Stimulated activated CD4-positive, alpha-beta T cell treated with anti-CD3 and anti-CD28 coated beads, Interleukin-12 subunit alpha, Interleukin-12 subunit beta, amount 100 ng/mL, for 24 hours (primary cell): ENCODE measurements at regions not wholly inside any gene's neighbourhood (a gene's known extent, or its start where the extent isn't known, plus 50 kb on each side); places are given as distances from the start of the nearest gene placed in this dataset.

Source experiments
- DNase-seq, 2 experiments: peaks; one replicate each; pipeline ENCODE4 v3.0.0-alpha.2; 2020; ENCODE audit warnings: low read depth in 2 of 2

DNA sequence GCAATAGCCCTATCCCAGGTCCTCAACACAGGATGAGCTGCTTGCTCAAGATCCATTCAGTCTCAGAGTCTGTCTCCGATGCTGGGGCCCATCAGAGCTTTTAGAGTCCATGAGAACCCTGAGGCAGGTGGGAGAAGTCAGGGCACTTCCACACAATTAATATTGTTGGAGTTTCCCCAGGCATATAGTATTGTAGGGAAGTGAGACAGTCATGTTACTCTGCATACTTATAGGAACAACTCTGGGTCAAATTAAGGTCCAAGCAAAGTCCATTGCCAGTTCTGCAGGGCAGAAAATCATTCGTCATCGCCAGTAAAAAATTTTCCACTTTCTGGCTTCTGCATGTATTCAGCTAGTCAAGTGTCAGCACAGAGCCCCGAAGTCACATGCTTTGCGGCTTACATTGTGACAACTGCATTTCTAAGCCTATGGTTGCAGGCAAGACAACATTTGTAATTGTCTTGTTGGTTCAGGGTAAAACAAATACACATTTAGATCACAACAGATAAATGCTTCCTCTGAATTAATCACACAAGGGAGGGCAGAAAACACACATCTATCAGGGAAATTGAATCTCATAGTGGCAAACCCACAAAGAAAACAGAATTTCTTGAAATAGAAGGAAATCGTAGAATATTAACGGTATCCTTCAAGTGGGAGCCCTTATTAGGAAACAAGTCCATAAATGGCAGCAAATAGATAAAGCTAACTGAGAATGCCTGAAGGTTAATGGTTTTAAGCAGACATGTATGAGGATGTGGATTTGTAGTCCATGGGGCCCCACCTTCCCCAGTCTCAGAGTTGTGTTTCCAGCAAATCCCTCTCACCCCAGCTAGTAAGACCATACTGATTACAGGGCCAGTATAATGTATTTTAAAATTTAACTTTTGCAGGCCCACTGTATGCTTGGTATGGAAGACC lies 412.1 kb upstream of the RASGEF1B start:
- DNase-seq: no peak

DNA sequence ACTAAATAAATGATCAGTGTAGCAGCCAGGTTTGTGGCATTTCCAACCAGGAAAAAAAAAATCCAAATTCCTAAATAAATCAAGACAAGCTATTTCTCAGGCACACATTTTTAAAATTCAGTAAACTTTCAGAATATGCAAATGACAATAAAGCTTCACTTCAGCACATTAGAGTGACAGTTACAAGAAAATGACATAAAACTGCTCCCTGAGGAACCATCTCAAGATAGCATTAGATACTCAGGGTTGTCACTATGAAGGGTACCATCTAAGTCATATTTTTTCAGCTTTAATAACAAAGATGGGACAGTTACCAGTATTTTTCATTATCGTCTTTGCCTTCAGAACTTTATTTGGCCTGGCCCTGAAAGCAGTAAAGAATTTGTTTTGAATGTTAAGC lies 411.3 kb upstream of the RASGEF1B start:
- DNase-seq: no peak

DNA sequence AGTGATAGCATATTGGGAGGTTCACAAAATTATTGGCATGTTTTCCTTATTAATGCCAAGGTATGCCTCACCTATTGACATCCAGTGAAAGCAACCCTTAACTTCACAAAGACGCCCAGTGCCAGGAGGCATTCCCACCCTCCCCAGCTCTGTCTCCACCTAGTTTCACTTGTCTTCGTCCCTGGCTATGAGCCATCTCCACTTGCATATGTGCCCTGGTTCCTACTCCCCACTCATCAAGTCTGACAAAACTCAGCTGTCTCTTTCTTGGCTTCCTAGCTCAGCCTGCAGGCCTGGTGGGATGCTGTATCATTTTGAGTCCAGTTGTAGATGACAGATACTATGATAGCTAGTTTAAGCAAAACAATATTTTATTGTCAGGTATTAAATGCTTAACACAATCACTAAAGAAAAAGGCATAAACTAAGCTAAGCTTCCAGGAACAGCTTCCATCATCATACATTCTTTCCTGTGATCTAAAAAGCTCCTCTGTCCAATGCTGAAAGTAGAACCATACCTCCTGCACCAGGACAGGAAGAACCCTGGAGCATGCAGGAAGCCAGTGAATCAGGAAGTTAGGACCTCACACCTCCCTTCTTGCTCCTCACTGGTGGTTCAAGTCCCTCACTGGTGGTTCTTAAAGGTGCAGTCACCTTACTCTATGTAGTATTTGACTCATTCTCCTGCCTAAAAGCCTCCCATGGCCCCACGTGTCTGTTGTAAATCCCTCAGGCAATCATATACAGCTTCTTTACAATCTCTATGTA lies 410.3 kb upstream of the RASGEF1B start:
- no peak for DNase-seq

DNA sequence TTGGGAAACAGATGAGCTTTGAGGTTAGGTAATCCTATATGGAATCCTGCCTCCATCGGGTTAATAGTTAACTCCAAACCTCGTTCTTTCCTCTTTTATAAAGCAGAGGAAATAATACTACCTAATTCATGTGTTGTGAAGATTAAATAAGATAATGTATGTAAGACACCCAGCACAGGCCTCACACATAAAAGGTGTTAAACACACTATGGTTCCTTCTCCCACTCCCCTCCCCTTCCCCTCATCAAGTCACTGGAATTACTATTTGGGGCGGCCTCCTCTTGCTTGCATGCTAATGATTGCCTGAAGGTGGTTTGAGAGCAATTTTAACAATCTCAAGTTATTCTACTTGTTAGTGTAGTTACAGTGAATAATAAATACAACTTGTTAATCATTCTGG lies 404.4 kb upstream of the RASGEF1B start:
- DNase-seq: no peak

DNA sequence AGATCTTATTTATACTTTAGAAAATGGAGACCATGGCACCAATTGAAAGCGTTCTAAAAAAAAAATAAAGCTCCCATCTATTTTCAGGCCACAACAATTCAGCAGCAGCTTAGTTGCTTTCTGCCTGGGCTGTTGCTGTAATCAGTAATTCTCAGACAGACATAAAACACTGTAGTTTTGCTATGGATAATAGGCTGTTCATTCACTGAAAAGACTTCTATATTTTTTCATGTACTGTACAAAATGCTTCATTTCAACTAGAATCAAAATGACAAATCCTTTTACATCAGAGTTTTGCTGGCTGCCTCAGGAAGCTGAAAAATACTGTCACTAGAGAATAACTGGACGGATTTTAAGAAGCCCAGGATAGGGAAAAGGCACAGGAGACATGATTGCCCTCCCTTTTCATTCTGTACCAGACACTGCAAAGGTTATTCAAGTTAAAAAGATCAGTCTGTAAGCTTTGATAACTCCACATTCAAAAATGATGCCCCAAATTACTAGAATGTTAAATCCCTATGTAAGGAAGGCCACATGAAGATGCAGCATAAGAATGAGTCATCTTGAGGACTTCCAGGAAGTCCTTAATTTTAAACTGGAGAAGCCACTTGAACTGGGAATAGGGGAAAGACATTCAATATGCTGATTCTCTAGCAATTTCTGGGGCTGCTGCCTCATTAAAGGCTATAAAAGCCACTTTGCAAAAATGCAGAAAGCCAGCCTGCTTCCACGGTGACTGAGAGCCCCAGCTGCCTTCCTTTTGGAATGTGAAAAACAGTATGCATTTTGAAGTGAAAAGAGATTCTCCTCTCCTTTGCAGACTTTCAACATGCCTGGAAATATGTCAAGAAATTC lies 403.2 kb upstream of the RASGEF1B start:
- DNase-seq: no peak

DNA sequence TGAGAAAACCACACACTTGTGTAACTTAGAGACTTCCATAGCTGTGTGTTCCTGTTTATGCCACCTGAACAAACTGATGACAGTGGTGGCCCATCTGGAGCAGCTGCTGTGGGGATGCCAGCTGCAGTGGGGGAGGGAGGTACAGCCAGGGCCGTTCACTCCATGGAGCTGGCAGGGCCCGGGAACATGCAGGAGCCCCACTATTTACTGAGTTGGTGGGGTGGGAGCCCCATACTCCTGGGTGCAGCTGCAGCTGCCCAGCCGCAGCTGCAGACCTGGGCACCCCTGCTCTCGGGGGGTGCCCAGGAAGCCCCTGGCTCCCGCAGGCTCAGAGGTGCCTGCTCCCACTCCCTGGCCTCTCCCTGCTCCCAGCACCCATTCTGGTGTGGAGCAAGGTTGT lies 398.6 kb upstream of the RASGEF1B start:
- no peak for DNase-seq

DNA sequence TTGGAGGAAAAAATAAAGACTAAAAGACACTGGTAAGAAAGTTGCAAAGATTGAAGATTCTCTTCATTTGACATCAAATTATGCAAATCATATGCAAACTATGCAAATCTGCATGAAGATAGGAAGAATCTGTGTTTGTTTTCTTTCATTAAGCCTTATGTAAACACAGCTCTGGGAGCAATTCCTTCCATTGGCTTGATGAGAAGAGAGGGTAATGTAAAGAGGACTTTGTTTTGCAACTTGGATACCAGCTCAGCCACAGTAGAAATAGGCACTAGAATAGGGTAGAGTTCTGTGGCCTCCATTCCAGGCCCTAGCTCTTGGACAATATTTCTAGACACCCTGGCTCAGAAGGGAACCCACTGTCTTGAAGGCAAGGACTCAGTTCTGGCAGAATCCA lies 388.4 kb upstream of the RASGEF1B start:
- DNase-seq: no peak

DNA sequence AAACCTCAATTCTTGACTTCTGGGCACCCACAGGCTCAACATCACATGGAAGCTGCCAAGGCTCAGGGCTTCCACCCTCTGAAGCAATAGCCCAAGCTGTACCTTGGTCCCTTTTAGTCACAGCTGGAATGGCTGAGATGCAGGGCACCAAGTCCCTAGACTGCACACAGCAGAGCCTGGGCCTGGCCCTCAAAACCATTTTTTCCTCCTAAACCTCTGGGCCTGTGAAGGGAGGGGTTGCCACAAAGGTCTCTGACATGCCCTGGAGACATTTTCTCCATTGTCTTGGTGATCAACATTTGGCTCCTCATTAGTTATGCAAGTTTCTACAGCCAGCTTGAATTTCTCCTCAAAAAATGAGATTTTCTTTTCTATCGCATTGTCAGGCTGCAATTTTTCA lies 382.7 kb upstream of the RASGEF1B start:
- DNase-seq: no peak

DNA sequence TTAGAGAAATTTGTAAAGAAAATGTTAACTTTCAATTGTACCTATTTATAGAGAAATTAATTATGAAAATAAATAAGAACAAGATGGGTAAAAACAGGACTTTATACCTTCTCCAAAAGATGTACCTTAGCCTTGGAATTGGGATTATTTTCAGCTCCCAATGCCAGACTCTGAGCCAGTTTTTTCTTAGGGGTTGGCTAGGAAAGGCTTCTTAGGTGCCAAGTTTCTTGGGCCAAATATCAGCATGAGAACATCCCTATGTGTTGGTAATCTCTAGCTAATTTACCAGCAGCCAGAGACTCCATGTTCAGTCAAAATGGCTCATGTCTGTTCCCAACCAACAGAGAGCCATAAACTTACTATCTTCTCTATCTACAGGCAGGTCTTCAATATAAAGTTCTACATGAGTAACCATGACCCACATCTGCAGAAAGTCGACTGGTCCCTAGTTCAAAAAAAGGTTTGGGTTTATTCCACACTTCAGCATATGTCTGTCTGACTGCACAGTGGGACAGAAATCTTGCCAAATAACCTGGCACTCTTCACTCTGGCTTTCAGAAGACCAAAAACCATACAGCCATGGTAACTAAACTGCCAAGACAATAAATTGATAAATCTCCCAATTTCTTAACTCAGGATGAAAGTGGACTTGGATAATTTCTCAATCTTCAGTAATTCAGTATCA lies 380.5 kb upstream of the RASGEF1B start:
- no peak for DNase-seq

DNA sequence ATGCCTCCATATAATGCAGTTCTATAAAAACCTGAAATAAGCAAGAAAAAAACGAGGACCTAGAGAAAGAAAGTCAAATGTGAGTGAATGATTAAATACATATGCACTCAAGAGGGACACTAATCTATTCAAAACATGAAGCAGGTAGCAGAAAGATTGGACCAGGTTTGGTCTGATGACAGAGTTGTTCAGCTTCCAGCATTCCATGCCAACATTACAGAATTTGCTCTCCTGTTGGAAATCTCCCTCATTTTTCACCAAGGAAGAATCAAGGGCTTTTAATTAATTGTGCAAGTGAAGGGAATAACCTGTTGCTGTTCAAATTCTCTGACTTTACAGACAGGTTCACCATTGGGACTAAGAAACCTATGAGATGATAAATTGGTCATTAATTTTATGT lies 379.0 kb upstream of the RASGEF1B start:
- DNase-seq: no peak

DNA sequence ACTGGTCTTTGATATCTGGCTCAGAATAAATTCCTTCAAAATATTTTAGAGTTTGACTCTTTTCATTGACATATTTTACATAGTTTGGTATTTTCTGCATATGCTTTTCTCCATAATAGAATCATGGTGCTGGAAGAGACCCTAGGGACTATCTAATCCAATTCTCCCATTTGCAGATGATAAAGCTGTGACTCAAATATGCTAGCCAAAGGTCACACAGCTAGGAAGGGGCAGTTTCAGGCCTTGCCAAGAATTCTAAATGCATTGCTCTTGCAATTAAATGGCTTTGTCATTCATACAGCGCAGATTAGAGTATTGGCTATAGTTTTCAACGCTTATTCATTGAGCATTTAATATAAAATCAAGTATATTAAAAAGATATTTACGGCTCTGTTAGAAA lies 374.1 kb upstream of the RASGEF1B start:
- no peak for DNase-seq

DNA sequence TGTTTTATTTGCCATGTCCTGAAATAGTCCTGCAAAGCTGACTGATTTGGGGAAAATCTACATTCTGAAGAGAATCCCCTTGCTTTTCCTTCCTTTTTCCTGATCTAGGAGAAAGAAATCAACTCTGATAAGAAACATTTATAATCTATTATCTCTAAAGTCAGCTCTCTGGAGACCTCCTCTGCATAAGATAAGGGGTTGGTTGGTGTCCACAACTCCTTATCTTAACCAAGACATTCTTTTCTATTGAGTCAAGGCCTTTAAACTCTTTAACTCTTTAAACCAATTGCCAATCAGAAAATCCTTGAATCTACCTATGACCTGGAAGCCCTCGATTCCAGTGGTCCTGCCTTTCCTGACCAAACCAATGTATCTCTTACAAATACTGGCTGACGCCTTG lies 373.6 kb upstream of the RASGEF1B start:
- no peak for DNase-seq

DNA sequence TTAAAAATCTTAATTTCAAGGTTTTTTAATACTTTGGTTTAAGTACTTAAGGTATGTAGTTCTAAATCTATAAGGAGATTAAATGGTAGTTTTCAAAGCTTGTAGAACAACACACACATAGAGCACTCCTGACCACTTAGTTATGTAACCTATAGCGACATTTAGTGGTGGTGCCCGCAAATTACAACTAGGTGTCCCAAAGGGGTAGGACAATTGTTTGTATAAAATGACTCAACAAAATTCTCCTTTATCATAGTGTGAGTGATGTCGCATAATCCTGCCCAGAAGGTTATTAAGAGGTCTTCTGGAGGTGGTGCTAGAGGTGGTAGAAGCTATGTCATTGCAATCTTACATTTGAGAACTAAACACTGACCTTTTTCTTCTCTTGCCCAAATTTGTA lies 373.0 kb upstream of the RASGEF1B start:
- DNase-seq: peak; percentile 44 to 66

DNA sequence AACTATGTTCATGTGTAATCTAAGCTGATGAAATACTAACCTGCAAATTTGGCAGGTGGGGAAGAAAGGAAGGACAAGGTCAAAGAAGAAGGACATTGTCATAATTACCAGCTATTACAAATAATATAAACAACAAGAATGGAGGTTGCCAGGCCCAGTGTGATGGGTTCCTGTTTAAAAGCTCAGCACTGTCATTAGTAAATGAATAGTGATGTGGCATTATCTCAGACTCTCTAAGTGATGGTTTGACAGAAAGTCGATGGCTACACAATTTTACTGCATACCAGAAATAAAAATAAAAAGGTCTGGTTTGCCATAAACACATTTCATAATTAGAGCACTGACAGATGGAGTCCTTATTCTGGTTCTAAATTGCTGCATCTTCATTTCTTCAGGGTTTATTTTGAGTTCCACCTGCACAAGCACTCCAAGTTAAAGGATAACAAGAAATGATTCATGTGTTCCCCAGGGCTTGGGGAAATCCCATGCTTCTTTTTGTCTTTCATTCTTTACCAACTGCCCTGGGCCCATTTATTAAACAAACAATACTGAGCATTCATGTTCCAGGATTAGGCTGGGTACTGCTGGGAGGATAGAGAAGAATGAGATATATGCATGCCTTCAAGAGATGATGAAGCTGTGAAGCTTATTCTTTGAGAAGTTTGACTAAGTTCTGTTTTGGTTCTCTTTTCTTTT lies 367.8 kb upstream of the RASGEF1B start:
- DNase-seq: no peak

DNA sequence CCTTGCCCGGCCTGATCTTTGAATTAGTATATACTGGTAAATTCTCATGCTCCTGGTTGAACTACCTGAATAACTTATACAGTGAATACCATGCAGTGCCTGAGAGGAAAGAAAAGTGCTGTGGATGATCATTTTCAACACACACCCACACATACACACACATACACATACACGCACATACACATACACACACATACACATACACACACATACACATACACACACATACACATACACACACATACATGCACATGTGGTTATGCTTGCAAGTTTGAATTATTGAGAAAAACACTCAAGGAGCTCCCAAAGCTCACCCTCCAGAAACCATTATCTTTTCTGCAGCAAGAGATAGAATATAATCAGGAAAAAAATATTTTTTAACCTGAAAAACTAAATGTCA lies 366.9 kb upstream of the RASGEF1B start:
- DNase-seq: no peak

DNA sequence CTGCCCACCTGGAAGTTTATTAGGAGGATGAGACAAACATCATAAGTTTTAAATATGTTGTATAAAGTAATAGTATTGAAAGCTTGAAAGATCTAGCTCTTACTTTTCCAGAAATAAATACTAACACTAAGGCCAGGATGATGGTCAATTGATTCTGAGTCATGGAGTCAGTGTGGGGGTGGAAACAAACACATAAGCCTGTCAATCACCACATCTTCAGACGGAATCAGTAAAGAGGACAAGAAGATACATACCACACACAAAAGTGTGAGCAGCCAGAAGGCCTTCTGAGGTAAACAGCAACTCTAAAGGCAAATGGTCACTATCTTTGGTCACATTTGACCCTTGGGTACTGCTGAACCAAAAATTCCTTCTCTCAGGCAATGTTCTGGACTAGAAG lies 365.0 kb upstream of the RASGEF1B start:
- no peak for DNase-seq

DNA sequence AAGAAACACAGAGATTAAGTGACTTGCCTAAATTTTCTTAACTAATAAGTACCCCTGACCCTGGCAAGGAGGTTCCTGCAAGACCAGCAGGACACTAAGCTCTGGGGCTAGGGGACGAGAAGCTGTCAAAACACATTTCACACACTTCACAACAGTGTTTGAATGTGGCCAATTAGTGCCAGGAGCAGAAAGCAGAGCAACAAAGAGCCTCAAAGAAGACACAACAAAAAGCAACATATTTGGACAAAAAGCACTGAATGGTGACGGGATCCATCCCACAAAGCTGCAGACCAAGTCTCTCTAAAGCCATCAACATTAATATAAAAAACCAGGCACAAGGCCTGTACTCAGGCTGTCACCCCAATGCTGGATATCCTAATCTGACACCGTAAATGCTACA lies 361.9 kb upstream of the RASGEF1B start:
- DNase-seq: no peak

DNA sequence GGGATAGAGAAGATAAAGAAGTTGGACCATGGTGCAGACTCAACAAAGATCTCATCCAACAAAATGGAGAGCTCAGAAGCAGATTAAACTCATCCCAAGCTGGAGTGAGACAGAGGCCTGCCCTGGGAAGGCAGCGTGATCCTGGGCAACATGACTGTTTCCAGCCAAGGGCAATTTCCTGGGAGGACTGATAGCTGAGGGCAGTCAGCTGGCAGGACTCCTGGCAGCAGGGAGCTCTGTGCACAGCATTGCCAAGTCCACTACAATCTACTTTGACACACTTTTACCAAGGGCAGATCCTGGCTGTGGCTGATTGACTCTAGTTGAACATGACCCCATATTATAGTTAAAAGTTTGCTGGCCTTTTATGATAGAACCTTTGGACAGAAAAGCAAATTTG lies 357.3 kb upstream of the RASGEF1B start:
- no peak for DNase-seq

DNA sequence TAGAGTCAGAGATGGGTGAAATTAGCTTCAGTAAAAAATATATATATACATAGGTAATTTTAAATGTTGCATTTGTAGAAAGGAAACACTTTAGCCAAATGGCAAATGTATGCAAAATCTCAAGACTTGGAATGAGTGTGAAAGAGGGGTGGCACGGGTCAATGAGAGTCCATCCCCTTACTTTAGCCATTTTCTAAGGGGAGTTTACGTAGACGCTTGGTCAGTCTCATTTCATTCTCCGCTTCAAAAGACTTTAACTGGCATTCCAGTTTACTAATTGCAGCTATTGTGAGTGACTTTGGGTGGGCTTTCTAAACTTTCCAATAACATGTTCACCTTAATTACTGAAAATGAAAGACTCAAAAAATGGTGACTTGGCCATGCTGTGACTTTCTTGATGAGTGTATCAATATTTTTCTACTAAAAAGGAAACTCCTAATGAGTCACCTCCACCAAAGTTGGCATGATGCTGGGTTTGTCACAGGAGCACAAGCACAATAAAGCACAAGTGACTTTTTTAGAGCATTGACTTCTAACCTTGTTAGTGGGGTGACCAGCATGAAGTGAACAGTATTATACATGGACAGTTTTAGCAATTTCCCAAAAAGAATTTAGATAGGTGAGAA lies 356.0 kb upstream of the RASGEF1B start:
- DNase-seq: no peak

DNA sequence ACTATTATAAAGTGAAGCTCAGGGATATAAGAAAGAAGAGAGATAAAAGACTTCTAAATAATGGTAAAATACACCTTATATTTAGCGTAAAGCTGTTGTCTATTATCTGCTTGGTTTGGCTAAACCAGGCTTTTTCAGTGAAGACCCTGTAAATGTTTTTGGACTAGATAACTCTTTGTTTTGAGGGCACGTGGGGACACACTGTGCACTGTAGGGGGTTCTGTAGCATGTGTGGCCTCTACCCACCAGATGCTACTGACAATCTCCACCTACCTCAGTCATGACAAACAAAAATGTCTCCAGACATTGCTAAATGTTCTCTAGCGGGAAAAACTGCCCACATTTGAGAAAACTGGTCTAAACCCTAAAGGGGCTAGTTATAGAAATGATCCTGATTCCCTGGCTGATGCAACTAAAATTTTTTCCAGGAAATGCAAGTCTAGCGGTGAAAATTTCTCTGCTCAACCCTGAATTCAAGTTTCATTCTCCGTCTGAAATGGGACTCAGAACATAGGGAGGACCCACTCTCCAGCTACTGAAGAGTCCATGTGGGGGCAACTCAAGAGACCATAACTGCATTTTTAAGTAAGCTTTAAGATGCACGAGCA lies 355.2 kb upstream of the RASGEF1B start:
- DNase-seq: no peak
